ENCODE measurements at regions not wholly inside any gene's neighbourhood (a gene's known extent, or its start where the extent isn't known, plus 50 kb on each side); places are given as distances from the start of the nearest gene placed in this dataset.

DNA sequence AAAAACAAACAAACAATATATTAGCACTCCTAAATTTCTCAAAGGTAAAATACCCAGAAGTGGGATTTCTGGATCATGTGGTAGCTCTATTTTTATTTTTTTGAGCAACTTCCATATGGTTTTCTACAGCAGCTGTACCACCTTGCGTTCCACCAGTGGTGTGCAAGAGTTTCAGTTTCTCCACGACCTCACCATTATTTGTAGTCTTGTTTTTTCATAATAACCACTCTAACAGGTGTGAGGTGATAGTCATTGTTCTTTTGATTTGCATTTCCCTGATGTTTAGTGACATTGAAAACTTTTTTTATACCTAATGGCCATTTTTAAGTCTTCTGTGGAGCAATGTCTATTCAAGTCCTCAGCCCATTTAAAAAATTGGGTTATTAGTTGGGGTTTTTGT is 127.3 kb upstream of the SLC38A2 start:
- TF ChIP-seq, protein P1, sequence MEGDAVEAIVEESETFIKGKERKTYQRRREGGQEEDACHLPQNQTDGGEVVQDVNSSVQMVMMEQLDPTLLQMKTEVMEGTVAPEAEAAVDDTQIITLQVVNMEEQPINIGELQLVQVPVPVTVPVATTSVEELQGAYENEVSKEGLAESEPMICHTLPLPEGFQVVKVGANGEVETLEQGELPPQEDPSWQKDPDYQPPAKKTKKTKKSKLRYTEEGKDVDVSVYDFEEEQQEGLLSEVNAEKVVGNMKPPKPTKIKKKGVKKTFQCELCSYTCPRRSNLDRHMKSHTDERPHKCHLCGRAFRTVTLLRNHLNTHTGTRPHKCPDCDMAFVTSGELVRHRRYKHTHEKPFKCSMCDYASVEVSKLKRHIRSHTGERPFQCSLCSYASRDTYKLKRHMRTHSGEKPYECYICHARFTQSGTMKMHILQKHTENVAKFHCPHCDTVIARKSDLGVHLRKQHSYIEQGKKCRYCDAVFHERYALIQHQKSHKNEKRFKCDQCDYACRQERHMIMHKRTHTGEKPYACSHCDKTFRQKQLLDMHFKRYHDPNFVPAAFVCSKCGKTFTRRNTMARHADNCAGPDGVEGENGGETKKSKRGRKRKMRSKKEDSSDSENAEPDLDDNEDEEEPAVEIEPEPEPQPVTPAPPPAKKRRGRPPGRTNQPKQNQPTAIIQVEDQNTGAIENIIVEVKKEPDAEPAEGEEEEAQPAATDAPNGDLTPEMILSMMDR (conservative IDR thresholded peaks at IDR 0.05 in 1 of 2, IDR thresholded peaks at IDR 0.05 in 1 of 2; ENCODE audit: low read depth in 1 of 2, low read length in 2 of 2) = no peak
- no peak for TF ChIP-seq EZH2 (IDR thresholded peaks at IDR 0.05; ENCODE audit: low read length, missing control alignments)
